Activated CD4-positive, alpha-beta T cell treated with anti-CD3 and anti-CD28 coated beads, Interleukin-2, Interleukin-4, amounts not matched to agents 100 ng/mL and 50 ng/mL, durations not matched to agents 16 hours and 8 hours (primary cell): ENCODE measurements at regions not wholly inside any gene's neighbourhood (a gene's known extent, or its start where the extent isn't known, plus 50 kb on each side); places are given as distances from the start of the nearest gene placed in this dataset.
A peak's percentile ranks its signal among the peaks of the same experiment; 100 is the strongest.

ENCODE experiments used
- DNase-seq: peaks from one replicate; pipeline ENCODE4 v3.0.0-alpha.2; 2020; ENCODE audit warnings: low spot score

DNA sequence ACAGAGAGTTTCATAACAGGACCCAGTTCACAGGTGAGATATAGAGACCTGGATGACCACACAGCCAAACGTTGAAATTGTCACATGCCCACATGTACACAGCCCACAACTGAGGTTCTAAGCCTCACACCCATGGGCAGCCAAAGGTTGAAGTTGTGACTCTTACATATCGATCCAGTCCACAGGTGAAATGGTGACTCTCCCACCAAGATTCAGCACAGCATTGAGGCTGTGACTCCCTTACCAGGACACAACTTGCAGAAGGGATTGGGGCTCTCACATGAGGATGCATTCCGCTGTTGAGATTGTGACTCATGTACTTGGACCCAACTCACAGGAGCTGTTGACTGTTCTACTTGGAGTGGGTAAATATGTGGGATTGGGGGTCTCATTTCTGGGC lies 1836.4 kb downstream of the TP53TG3F start:
- no peak for DNase-seq

DNA sequence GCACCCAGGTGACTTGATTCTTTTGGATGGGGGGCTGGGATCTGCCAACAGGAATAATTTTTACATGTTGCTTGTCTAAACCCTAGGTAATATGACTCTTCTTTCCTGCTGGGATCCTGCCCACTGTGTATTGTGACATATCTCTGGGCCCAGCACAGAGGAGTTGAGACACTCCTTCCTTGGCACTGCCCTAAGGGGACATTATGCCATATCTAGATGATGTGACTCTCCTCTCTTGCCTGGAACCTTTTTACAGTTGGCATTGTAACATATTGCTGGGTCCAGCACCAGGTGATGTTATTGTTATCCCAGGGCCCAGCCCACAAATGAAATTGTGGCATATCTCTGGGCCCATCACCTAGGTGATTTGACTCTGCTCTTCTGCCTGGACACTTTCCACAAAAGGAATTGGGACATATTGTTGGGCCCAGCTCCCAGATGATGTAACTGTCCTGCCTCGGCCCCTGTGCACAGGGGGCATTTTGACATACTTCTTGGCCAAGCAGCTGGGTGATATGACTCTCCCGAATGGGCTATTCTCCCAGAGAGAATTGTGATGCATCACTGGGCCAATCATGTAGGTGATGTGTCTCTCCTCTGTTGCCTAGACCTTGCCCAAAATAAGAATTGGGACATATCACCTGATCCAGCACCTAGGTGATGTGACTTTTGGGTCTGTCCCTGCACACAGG lies 1837.7 kb downstream of the TP53TG3F start:
- DNase-seq, result no peak

GRCh38 chr16:35298460-35299243 lies 1839.2 kb downstream of the TP53TG3F start:
- no peak for DNase-seq

GRCh38 chr16:35302859-35303258 lies 1843.4 kb downstream of the TP53TG3F start:
- DNase-seq, result no peak

DNA sequence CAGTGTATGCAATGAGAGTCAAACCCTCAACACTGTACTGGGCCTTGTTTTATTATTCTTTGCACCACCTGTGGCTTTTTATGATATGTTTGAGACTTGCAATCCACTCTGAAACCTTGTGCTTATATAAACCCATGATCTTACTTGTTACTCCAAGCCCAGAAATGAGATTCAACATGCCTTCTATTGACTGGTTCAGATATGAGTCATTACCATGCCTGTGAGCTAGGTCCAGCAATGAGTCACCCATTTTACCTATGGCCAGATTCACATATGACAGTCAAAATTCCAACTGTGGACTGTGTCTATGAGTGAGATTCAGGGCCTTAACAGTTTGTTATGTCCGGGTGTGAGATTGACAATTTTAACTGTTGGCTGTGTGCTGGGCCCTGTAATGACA lies 1846.1 kb downstream of the TP53TG3F start:
- no peak for DNase-seq

DNA sequence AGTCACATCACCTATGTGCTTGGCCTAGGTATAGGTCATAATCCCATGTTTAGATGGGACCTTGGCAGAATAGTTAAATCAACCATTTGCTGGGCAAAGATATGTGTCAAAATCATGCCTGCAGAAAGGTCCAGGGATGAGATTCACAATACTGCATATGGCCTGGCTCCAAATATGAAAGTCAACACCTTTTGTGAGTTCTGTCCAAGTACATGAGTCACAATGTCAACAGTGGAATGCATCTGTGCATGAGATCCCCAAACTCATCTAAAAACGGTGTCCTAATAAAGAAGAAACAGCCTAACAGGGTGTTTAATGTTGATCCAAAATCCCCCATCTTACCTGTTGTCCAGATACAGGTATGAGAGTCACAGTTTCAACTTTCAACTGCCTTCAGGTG lies 1847.5 kb downstream of the TP53TG3F start:
- DNase-seq, result no peak

DNA sequence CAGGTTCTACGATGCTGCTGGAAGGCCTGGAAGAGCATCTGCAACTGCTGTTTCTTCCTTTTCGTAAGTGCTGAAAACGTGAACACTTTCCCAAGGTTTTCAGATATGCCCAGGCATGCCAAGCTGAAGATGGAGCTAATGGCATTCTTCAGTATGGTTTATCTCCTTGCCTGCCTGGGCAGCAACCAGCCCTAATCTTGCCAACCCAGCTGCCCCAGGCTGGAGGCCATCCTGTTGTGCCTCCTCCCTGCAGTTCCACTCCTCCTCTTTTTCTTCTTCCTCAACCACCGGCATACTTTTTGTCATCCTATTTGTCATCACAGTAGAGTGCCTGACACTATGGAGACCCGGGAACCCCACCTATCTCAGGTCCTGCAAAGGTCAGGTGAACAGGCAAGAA lies 1849.3 kb downstream of the TP53TG3F start:
- DNase-seq, result no peak

GRCh38 chr16:35310999-35311398 lies 1851.6 kb downstream of the TP53TG3F start:
- no peak for DNase-seq

DNA sequence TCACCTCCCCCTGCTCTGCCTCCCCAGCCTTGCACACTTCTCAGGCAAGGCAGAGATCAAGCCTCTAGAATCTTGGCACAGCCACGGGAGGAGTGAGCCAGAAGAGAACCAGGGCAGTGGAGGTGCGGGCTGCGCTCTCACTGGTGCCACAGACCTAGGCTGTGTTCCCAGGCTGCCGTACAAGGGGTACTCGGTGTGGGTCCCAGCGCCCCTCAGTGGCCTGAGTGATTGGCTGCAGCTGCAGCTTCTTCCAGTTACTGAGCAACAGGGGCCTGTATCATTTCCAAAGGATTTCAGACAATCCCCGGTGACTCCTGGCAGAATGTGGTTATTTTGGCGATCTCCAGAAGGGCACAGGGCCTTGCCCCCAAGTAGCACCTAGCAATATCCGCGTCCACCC lies 1852.1 kb downstream of the TP53TG3F start:
- no peak for DNase-seq

DNA sequence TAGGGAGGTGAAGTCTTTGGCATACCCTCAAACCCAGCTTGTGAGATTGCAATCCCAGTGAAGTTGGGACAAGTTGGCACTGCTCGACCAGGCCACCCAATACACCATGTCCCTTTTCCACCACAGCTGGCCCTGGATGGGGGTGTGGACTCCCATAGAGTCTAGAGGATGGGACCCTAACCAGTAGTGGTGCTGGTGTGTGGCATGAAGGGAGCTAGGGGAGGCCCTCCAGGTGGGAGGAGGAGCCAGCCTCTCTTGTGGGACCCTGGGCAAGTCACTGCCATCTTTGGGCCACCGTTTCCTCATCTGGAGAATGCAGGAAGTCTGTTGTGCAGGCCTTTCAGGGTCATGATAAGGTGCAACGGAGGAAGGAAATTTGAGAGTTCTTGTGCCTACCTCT lies 1854.9 kb downstream of the TP53TG3F start:
- no peak for DNase-seq

- no peak for DNase-seq
Observed at GRCh38 chr16:35319536-35320192, 1860.3 kb downstream of the TP53TG3F start.

DNA sequence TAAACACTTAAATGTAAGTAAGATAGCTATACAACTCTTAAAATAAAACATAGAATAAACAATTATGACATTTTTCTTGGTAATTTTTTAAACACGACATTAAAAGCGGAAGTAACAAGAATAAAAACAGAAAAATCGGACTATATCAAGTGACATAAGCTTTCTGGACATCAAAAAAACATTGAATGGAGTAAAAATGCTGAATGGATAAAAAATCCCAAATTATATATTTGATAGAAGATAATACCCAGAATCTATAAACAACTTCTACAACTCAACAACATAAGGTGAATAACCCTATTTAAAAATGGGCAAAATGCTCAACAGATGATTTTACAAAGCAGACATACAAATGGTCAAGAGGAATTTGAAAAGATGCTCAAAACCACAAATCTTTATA lies 1866.5 kb downstream of the TP53TG3F start:
- DNase-seq, result no peak

DNA sequence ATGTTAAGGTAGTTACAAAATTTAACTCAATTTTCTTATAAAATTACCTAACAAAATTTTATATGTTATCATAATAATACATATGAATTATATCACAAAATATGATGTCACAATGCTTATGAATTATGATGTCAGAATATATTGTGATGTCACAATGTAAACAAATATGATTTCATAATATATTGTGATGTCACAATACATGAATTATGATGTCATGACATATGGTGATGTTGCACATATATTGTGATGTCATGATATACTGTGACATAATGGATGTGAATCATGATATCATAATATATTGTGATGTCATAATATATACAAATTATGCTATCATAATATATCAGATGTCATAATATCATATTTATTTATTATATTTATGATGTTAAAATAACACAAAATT lies 1879.9 kb downstream of the TP53TG3F start:
- DNase-seq, result no peak

GRCh38 chr16:35342012-35342411 lies 1882.6 kb downstream of the TP53TG3F start:
- no peak for DNase-seq

DNA sequence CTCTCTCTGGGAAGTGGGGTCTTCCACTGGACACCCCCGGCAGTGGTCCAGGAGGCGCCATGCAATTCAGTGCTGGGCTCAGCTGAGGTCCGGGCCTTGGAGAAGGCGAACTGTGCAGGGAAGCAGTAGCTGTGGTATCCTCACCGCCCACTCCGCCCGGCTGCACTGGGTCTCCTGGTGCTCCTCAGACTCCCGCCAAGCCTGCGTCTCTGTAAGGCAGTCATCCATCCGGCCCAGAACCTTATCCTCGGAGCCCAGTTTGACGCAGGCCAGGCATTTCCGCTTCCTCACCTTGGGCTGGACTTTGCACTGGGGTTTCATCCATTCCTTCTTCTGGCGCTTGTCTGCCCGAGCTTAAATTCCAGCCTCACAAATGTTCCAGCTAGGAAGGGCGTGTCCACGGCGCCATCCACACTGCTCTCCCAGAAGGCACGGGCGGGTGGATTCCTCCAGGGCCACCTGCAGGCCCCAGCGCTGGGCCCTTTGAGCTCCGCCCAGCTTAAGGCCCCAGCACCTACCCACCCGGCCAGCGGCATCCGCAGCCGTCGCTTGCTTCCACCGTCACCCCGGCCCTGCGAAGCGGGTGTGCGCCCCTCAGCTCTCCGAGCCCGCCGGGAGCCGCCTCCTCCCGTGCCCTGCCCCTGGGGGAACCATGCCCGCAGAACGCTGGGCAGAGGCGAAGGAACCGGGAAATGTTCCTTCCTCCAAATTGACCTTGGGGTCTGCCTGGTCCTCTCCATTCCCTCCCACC lies 1884.8 kb downstream of the TP53TG3F start:
- DNase-seq, result no peak

DNA sequence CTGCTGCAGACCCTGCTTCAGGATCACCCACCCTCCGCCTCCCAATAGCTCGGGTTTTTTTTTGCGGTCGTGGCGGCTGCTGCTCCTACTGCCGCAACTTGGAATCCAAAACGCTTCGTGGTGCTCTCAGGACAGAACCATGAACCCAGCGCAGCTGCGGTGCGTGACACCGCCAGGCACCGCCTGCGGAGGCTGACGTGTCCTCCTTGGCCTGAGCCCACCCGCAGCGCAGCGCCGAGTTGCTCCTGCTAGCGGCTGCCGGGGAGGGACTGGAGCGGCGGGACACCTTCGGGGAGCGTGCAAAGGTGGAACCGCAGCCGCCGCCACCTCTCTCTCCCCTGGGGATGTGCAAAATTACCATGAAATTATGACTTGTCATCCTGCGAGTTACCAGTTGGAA lies 1893.0 kb downstream of the TP53TG3F start:
- DNase-seq, result no peak

GRCh38 chr16:35363510-35363909 lies 1904.1 kb downstream of the TP53TG3F start:
- no peak for DNase-seq

- no peak for DNase-seq
Observed at GRCh38 chr16:35364263-35364662, 1904.9 kb downstream of the TP53TG3F start.

DNA sequence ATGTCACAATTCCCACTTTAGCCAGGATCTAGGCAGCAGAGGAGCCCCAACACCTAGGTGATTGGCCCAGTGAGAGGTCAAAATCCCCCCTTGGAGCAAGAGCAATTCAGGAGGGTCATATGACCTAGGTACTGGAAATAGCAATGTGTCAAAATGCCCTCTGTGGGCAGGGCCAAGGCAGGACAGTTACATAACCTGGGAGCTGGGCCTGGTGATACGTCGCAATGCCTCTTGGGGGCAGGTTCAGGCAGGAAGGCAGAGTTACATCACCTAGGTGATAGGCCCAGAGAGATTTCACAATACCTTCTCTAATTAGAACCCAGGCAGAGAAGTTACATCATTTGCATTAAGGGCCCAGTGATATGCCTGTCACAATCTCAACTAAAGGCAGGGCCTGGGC lies 1906.3 kb downstream of the TP53TG3F start:
- DNase-seq, result no peak

GRCh38 chr16:35370617-35371016 lies 1911.2 kb downstream of the TP53TG3F start:
- DNase-seq, result no peak

DNA sequence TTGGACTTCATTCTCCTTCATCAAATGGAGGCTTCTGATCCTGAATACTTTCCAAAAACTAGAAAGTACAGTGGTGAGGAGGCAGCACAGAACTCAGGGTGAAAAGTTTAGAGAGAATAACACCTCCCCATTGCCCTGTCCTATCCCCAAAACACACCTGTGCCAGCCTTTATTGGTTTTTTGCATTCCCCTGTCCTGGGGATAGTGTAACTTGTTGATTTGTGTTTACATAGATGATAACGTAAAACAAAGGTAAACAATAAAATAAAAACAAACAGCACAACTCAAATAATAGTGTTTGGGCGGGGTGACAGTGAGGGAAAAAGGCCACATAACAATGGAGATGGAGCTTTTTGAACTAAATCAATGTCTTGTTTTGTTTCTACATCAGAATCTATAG lies 1917.7 kb downstream of the TP53TG3F start:
- DNase-seq, result no peak

DNA sequence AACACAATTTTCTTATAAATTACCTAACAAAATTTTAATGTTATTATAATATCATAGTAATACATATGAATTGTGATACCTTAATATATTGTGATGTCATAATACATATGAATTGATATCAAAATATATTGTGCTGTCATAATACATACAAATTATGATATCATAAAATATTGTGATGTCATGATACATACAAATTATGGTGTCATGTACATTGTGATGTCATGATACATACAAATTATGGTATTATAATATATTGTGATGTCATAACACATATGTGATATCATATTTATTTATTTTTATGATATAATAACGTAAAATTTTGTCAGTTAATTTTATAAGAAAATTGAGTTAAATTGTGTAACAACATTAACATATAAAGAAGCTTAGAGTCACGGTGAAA lies 1927.2 kb downstream of the TP53TG3F start:
- no peak for DNase-seq

GRCh38 chr16:35391328-35391727 lies 1931.9 kb downstream of the TP53TG3F start:
- DNase-seq, result peak; percentile 41
